Epithelial cell of esophagus (primary cell): ENCODE measurements at regions not wholly inside any gene's neighbourhood (a gene's known extent, or its start where the extent isn't known, plus 50 kb on each side); places are given as distances from the start of the nearest gene placed in this dataset.
"Not testable (repeated sequence)": the region's sequence is repeated elsewhere in the genome, so short reads cannot be mapped to it uniquely, and the experiment has no call there.

ENCODE experiments used
- DNase-seq: peaks from one replicate; pipeline ENCODE4 v3.0.0; 2010; ENCODE audit warnings: low read depth
- H3K4me3 ChIP-seq: 2 replicates; pipeline ENCODE4 v1.5.1; 2011; ENCODE audit warnings: mild to moderate bottlenecking, low read length, control low read depth
- CTCF ChIP-seq: IDR thresholded peaks from 2 replicates; pipeline ENCODE4 v1.5.1; 2011; ENCODE audit warnings: low read depth, mild to moderate bottlenecking, low read length, control low read depth, inconsistent platforms; ENCODE audit not compliant: insufficient read depth; ENCODE audit errors: missing control alignments

- DNase-seq: peak; percentile 1
- TF ChIP-seq CTCF: no peak
These were observed 244.2 kb upstream of the EPHA3 start for GRCh38 chr3:88863196-88863595.

GRCh38 chr3:88876724-88877123 lies 230.7 kb upstream of the EPHA3 start:
- no peak for TF ChIP-seq CTCF
- no peak overlapping the region for H3K4me3 ChIP-seq
- DNase-seq: peak; percentile 47

More at GRCh38 chr3:88863196-88863595, 244.2 kb upstream of the EPHA3 start:
- H3K4me3 ChIP-seq: no peak overlapping the region

- DNase-seq: peak; percentile 76
- no peak for TF ChIP-seq CTCF
- H3K4me3 ChIP-seq: no peak overlapping the region
These were observed 227.5 kb upstream of the EPHA3 start for GRCh38 chr3:88879905-88880304.

- H3K4me3 ChIP-seq: no peak overlapping the region
- no peak for DNase-seq
- no peak for TF ChIP-seq CTCF
These were observed 225.3 kb upstream of the EPHA3 start for GRCh38 chr3:88882121-88882520.

- H3K4me3 ChIP-seq, DNase-seq: not testable (repeated sequence)
These were observed 220.8 kb upstream of the EPHA3 start for GRCh38 chr3:88886624-88887023.

GRCh38 chr3:88896026-88896425 lies 211.4 kb upstream of the EPHA3 start:
- no peak overlapping the region for H3K4me3 ChIP-seq
- TF ChIP-seq CTCF: no peak
- peak; percentile 40 for DNase-seq

GRCh38 chr3:88912294-88912877 lies 195.0 kb upstream of the EPHA3 start:
- TF ChIP-seq CTCF: no peak

GRCh38 chr3:88918841-88919240 lies 188.6 kb upstream of the EPHA3 start:
- no peak for TF ChIP-seq CTCF
- no peak overlapping the region for H3K4me3 ChIP-seq
- no peak for DNase-seq

More at GRCh38 chr3:88912294-88912877, 195.0 kb upstream of the EPHA3 start:
- no peak overlapping the region for H3K4me3 ChIP-seq
- DNase-seq: no peak
